GM21825 (cell line): ENCODE measurements at regions not wholly inside any gene's neighbourhood (a gene's known extent, or its start where the extent isn't known, plus 50 kb on each side); places are given as distances from the start of the nearest gene placed in this dataset.
"Not testable (repeated sequence)": the region's sequence is repeated elsewhere in the genome, so short reads cannot be mapped to it uniquely, and the experiment has no call there.

Experiments used
- ATAC-seq: cut with Tn5 transposase; IDR thresholded peaks from one replicate; pipeline ENCODE4 v1.9.1; 2021; ENCODE audit warnings: mild to moderate bottlenecking, moderate library complexity; ENCODE audit not compliant: unreplicated experiment

DNA sequence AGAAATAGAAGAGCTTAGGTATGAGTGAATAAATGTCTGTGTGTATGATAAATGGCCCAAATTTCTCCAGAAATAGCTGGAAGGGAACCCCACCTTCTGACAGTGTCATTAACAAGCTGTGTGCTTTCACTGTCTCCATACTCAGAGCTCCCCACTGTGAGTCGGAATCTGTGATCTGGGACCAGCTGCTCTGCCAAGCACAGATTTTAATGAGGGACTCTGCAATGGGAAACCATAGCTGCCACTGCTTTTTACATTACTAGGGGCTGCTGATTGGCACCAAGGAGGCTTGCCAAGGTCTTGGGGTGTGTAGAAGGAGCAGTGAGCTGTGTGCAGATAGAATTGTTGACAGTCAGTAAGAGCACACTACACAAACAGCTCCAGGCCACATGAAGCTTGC is 244.2 kb upstream of the CCDC196 start:
- ATAC-seq: no peak

DNA sequence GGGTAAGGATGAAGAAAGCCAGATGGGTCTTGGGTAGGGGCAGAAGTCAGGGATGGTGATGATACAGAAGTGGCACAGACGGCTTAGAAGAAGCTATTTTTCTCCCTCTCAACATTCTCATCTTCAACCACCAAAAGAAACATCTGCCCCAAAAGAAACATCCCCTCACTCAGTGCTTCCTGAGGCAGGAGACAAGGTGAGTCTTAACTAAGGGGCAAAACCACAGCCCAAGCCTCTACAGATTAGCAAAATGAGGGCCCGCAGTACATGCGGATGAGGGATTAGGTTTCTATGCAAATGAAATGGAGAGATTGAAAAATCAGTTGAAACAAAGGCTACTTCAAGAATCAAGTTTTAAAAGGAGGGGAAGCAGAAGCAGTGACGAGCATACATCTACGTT is 241.3 kb upstream of the CCDC196 start:
- ATAC-seq: no peak

DNA sequence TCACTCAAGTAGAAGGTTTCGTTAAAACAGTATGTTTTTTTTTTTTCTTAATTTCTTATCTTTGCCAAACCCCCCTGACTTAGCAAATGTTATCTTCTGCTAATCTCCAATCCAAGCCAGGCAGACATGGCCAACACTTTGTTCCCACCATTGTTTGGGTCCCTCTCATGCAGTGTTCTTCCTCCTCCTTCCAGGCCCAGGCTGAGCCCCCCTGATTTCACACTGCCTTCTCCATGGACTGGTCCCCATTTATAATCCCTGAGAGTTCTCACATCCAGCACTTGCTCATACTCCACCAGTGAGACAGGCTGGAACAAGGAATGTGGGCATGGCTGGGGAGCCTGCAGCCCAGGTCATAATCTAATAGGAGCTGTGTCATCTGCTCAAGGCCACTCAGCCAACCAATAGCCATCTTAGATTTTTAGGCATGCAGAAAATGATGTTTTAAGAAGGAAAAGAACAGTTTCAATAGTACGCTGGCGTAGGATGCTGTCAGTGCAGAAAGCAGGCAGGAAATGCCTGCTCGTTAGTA is 238.4 kb upstream of the CCDC196 start:
- ATAC-seq: no peak

DNA sequence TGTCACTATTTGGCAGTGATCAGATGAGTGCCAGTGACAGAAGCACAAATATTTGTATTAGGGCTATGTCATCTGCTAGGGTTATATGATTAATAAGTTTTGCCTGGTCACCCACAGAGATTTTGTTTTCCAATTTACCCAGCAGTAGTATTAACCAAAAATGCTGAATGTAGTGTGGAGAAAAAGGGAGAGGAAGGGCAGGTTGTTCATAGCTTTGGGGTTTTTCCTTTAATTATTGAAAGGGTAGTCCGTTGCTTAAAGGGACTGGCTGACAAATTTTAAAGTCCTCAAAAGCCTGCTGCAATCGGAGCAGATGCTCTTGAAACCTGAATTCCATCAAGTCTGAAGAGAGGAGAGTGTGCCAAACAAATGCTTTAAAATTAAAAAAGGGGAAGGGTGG is 237.9 kb upstream of the CCDC196 start:
- ATAC-seq: no peak

DNA sequence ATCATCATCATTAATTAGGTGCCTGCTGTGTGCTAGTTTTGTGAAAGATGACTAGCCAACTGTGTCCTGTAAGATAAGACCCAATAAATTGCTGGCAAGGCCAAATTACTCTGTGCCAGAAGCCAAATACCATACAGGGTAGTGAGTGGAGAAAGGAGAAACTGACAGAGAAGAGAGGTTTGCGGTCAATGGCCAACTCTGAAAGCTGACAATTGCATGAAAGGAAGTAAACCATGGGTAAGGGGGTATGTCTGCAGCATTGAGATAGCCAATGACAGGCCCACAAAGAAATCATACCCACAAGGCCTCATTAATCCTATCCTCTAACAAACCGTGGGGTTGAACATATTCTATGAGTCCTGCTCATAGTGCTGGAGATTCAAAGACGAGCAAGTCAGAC is 236.6 kb upstream of the CCDC196 start:
- no peak for ATAC-seq

DNA sequence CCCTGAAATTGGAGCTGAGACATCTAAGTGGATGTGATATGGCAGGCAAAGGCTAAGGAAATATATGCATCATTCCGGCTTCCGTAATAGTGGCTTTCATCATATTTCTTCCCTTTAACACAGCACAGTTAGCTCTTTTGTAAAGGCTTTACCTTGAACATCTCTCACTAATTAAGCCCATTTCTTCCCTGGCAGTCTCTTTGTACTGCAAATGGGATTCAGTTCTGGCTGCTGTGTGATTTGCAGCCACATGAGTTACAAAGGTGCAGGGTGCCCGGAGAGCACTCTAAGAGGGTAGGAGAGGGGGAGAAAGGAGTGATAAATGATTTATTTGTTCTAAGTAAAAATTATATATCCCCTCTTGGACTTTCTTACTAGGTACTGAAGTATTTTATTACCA is 232.1 kb upstream of the CCDC196 start:
- ATAC-seq: no peak

DNA sequence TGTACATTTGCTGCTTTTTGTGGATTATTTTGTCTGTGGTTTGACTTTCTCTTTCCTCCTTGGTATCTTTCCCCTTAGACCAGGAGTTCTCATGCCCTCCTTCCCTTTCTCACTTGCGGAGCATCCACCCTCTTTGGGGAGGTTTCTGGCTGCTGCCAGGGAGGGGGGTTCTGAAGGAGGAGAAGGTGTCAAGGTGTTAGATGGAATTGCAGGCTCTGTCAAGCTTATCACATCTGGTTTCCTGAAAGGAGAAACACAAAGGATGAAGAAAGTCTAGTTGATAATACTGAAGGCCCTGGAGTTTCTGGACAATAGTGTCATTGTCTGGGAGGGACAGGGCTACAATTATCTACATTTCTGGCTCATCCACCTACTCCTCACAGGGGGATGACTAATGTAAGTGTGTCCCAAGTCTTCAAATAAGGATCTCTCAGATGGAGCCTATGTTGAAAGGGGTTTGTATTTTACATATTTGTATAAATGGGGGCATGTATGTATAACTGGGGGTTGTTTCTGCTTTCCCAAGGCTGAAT is 217.3 kb upstream of the CCDC196 start:
- ATAC-seq: no peak

DNA sequence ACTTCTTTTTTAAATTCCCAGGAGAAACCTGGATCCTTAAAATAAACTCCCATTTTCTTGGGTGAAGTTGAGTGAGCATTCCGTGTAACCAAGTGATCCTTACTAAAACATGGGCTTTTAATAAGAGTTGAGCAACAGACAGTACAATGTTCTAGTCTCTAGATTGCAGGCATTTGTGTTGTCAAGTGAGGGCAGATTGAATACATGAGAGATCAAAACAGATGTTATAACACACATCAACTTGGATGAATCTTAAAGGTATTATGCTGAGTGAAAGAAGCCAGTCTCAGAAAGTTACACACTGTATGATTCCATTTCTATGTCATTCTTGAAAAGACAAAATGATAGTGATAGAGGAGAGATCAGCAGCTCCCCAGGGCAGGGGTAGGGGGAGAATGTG is 213.9 kb upstream of the CCDC196 start:
- ATAC-seq: no peak

DNA sequence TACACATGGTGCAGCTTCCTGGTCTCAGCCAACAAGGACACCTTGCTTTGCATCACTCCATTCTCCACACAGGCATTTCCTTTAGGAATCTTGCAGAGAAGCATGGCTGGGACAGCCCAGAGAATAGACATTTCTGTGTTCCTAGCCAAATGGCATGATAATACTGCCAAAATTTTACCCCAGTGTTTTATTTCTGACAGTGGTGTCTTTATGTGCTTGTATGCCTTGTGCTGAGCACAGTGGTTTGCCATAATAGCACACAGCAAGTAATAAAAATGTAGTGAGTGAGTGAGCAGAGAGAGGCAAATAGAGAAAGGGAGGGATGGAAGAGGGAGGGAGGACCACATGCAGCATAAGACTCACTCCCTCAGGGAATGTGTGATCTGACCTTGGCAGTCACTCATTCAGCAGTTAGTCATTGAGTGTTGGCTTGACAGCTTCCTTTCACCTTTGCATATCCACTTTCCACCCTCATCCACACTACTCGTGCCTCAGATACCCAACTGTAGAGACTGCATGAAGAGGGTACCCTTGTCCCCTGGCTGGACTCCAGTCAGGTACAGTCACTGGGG is 212.8 kb upstream of the CCDC196 start:
- no peak for ATAC-seq

DNA sequence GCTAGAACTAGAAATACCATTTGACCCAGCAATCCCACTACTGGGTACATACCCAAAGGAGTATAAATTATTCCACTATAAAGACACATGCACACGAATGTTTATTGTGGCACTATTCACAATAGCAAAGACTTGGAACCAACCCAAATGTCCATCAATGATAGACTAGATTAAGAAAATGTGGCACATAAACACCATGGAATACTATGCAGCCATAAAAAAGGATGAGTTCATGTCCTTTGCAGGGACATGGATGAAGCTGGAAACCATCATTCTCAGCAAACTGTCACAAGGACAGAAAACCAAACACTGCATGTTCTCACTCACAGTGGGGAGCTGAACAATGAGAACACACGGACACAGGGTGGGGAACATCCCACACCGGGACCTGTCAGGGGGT is 207.8 kb upstream of the CCDC196 start:
- not testable (repeated sequence) for ATAC-seq

DNA sequence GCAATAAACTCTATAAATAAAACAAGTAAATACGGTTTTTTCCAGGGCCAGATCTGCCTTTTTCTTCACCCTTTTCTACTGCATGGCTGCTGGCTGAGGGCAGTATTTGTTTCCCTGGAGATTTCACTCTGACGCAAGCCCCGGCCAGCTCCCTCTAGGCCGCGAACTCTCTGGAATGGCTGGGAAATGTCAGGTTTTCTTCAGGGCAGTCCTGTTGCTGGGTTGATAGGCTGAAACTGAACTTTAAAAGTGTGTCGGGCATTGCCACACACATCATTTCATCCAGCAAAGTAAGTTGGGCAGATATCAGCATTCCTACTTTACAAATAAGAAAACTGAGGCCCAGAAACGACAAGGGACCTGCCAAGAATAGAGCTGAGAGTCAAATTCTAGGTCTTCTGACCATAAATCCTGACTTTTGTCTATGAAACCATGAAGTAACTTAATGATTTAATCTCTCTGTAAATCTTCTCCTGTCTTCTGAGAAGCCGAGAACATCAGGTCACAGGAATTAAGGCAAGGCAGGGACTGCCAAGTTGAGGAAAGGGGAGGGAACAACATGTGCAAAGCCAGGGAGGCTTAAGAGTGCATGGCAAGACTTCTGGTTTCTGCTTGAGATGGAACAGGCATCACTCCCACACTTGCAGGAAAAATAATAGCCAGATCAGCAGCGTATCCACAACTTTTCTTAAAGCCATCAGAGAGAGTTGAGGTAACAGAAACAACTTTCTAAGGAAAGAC is 205.0 kb upstream of the CCDC196 start:
- ATAC-seq: no peak

DNA sequence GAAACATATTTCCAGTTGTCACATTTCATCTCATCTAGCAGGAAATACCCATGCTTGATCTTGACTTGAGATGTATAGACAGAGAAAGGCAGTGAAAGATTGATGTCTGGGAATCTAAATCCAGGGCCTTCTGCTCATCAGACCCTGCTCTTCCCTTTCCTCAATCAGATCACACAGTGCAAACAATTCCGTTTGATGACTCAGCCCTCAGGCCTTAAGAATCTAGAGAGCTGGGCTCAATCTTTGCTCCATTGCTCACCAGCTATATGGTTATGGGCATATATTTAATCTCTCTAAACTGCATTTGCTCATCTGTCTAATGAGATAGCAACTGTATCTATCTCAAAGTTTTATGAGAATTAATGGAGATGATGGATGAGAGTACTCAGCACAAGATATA is 201.8 kb upstream of the CCDC196 start:
- no peak for ATAC-seq

DNA sequence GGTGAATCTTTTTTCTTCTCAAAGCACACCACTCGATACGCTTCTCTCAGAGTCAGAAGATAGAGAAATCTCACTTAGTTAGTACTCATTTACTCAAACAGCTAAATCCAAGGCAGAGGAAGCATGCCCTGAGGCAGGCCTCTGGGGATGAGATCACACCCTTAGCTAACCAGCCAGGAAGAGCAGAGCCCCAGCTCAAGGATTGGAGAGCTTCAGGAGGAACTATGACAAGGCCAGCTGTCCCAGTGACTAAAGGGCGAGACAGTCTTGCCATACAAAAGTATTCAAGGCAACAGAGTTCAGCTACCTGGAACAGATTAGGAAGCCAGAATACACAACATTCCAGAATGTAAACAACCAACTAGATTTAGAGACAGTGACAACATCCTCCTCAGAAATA is 197.7 kb upstream of the CCDC196 start:
- ATAC-seq: no peak

DNA sequence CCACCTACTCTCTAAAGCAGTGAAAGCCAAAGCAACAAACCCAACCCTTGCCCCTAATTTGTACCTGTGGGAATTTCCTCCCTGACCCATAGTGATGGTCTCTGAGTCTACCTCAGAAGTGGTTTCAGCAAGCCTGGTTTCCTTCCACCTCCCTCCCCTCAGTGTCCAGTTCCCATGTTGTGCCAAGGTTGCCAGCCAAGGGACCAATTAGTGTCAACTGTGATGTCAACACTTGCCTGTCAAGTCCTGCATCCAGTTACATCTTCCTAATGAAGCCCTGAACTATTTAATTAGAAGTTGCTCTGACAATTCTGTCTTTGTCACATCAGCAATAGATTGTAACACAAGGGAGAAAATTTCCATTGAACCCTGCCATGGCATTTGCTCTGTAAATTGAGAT is 194.4 kb upstream of the CCDC196 start:
- ATAC-seq: no peak

DNA sequence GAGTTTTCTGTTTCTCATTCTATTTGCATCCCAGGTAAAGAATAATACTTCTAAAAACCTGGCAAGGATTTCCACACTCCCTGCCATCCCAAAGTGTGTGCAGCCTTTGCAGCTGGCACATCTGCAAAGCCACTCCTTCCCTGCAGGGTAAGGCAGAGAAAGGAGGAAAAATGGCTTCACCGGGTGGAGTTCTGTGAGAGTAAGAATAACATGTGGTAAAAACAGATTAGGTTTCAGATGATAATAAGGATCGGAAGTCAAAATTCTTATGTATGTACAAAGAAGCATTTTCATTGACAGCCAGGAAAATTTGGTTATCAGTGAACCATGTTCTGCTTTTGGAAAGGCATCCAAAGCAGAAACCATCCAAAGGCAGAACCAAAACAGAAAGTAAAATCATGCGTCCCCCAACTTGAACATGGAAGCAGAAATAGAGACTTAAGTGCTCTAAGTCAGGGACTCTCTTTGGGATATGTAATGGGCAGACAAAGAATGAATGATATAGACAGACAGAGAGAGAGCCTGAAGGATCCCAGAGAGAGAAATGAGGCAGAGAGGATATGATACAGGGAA is 192.6 kb upstream of the CCDC196 start:
- ATAC-seq: no peak

DNA sequence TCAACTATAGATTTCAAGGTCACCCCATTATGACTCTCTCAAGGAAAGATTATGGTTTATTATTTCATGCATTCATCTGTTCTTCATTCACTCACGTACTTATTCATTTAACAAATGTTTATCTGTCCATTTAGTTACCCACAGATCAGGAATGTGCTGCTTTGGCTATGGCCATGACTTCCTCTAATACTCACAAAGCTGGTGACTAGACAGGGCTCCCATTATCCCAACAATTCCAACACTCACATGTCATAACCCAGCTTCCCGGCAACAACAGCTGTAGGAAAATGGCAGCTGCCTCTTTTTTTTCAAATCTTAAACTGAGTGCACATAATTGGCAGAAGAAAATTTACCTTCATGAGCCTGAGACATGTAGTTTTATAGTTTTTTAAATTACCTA is 190.8 kb upstream of the CCDC196 start:
- no peak for ATAC-seq

DNA sequence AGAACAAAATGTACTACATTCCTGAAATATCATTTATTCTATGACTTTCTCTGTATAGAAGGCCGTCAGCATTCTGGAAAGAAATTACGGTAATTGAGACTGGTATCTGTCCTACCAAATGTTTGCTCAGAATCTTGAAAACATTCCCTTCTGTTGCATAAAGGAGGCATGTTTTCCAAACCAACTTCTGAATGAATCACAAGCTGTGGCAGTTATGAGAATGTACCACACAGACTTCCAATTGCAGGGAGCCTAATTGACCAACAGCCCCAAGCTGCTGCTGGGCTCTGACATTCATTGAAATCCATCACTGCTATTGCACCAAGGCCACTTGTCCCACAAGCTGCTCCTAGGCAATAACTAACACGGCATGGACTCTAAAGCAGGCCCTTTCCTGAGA is 185.3 kb upstream of the CCDC196 start:
- ATAC-seq: no peak

DNA sequence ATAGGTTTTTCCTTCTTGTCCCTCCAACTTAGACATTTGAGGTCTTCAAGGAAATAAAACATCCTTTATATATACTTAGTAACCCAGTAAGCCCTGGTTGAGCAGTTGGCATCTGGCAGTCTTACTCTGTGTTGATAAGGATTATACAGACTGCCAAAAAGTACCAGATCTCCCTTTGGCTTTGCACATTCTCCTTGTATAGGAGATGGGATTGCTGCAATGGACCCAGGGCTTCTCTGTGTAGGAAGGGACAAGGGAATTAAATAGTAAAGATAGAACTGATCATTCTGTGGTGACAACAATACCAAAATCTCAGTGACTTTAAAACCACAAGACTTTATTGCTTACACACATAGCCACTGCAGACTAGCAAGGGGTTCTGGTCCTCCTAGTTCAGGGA is 180.1 kb upstream of the CCDC196 start:
- no peak for ATAC-seq

DNA sequence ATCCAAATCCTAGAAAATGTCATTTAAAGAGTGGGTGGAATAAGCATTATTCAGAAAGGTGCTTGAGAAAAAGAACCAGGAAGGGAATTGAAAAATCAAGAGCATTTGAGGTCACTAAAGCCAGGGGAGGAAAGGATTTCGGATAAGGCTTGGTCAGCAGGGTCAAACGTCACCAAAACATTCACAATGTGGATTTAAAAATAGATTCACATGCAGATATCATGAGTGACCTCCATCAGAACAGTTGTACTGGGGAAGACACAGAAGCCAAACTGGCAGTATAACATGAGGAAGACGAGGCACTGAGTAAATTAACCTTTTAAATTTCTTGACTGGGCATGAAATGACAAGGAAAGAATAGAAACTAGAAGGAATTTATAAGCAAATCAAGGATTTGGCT is 175.1 kb upstream of the CCDC196 start:
- ATAC-seq: no peak

DNA sequence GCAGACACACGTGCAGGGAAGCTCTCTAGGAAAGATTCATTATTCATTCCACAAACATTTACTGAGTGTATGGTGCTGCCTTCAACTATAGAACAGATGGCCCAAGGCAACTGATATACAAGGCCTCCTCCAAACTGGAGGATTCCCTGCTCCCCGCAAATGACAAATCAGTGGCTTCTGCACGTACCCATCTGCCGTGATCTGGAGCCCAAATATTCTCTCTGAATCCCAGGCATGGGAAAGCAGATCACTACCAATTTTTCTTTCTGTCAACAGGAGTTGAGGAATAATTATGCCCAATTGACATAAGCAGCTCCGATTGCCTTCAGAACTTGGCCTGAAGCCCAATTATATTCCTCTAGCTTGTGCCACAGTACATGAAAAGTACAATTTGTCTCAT is 174.2 kb upstream of the CCDC196 start:
- ATAC-seq: no peak

DNA sequence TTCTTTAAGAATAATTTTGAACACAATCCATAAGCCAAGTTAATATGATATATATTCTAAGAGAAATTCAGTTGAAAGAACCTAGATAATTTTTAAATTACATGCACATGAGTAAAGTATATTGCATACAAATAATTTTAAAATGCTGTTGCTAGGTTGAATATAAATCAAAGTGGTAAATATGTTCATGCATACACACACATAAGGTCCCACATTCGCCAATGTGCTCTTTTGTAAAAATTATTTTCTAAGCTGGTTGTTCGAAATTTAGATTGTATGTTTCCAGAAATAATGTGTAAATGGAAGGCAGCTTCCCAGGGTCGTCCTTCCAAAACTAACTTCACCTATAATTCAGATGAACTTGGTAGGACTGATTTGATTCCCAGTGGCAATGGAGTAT is 173.7 kb upstream of the CCDC196 start:
- no peak for ATAC-seq

DNA sequence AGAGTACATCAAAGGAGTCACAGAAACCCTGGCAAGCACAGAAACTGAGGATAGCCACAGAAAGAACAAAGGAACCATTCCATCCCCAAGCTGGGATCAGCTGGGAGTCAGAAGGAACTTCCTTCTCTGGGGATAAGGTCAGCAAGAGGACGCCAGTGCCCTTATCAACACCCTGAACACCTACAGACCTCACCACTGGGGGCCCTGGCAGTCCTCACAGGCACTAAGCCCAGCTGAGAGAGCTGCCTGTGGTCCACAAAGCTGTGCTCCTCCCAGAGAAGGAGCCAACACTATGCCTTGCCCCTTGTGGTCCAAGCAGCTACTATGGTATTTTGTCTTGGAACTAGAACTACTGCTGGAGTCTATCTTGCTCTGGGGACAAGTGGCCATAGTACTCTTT is 171.1 kb upstream of the CCDC196 start:
- no peak for ATAC-seq
